Body of pancreas (tissue), 4 donors: ENCODE measurements at regions not wholly inside any gene's neighbourhood (a gene's known extent, or its start where the extent isn't known, plus 50 kb on each side); places are given as distances from the start of the nearest gene placed in this dataset.
"Not testable (repeated sequence)": the region's sequence is repeated elsewhere in the genome, so short reads cannot be mapped to it uniquely, and the experiment has no call there.

Experiments
- ATAC-seq: fragments of 150-250 bp; one replicate; pipeline ENCODE4 v1.9.1; 2016
- DNase-seq, 4 donors: peaks; one replicate each; pipeline ENCODE4 v3.0.0-alpha.2; 2019
- H3K27ac ChIP-seq, 4 donors: fragments of 200-600 bp; sonication (generic); 1 replicate in 3 of 4; 2 replicates in 1 of 4; pipeline versions ENCODE4 v1.5.1 to v1.6.1; 2016 to 2019; ENCODE audit warnings: mild to moderate bottlenecking in 1 of 4, mixed read lengths in 1 of 4, moderate library complexity in 1 of 4
- H3K27me3 ChIP-seq, 2 donors: fragments of 200-600 bp; sonication (generic); one replicate each; pipeline ENCODE4 v1.6.0; 2016; ENCODE audit warnings: mild to moderate bottlenecking in 1 of 2
- H3K36me3 ChIP-seq, 2 donors: fragments of 200-600 bp; sonication (generic); replicated peaks in 1 of 2; 2 replicates each; pipeline ENCODE4 v1.5.1; 2016; ENCODE audit warnings: low read depth in 2 of 2; ENCODE audit not compliant: insufficient read depth in 1 of 2
- H3K4me1 ChIP-seq: fragments of 200-600 bp; sonication (generic); one replicate; pipeline ENCODE4 v1.6.0; 2016
- H3K4me3 ChIP-seq, 2 donors: fragments of 200-600 bp; sonication (generic); 1 replicate in 1 of 2; 2 replicates in 1 of 2; pipeline ENCODE4 v1.5.1; 2016 to 2019
- H3K9me3 ChIP-seq, 3 donors: fragments of 200-600 bp; sonication (generic); 1 replicate in 2 of 3; 2 replicates in 1 of 3; pipeline ENCODE4 v1.5.1; 2016
- CTCF ChIP-seq, 7 experiments: fragments of 450-650 bp in 4 of 7; fragments of 200-600 bp in 3 of 7; sonication (generic) in 3 of 7; IDR thresholded peaks; one replicate each; pipeline ENCODE4 v1.5.1; 2016 to 2019; ENCODE audit warnings: antibody characterized with exemption in 7 of 7
- POLR2A ChIP-seq, 3 donors: fragments of 450-650 bp; IDR thresholded peaks; one replicate each; pipeline ENCODE4 v1.6.1; 2016; ENCODE audit warnings: antibody characterized with exemption in 3 of 3, mild to moderate bottlenecking in 2 of 3
- WGBS, 2 donors: methylation state at CpG; one replicate each; pipeline ENCODE4 v1.1.5; 2017; 5-methylcytosine and 5-hydroxymethylcytosine counted together
- intact Hi-C: fragments of 100-400 bp; cut with DNase I; formaldehyde crosslinking; loops from one replicate; pipeline ENCODE4 v1.15.1; 2023

DNA sequence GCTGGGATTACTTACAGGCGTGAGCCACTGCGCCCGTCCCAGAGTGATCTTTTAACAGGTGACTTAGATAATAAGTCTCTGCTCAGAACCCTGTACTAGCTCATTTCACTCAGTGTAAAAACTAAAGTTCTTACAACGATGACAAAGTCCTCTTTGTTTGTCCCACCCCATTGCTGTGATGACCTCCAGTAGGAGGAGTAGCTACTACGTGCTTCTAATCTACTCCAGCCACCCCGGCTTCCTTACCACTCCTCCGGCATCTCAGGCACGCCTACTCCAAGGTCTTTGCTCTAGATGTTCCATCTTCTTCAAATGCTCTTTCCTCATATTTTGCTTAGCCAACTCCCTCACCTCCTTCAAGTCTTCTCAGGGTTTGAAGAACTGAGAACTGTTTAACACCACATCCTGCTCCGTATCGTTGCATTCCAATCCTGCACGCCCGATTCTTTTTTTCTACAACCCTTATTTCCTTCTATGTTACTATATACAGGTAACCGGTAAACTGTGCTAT lies 108.4 kb upstream of the METTL14 start:
- WGBS, 2 donors: 83 to 86% methylated on average over 10 to 13 of the region's 13 CpGs

DNA sequence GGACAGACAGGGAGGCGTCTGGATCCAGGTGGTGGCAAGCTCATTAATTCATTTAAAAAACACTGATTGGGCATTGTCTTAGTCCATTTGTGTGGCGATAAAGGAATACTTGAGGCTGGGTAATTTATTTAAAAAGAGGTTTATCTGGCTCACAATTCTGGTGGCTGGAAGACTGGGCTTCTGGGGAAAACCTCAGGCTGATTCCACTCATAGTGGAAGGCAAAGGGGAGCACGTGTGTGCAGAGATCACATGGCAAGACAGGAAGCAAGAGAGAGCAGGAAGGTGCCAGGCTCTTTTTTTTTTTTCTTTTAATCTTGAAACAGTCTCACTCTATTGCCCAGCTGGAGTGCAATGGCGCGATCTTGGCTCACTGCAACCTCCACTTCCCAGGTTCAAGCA lies 100.2 kb upstream of the METTL14 start:
- Histone ChIP-seq H3K36me3 (no peaks in the 10 kb centered on the region), H3K4me1 (peaks cover 8% of the 10 kb centered on the region), H3K9me3 (no peaks in the 10 kb centered on the region), H3K4me3 (no peak overlapping the region), H3K27ac (no peak overlapping the region), H3K27me3 (no peaks in the 10 kb centered on the region)
- WGBS, 2 donors: 73% methylated on average over 5 of the region's 5 CpGs
- TF ChIP-seq CTCF (IDR thresholded peaks at IDR 0.05) (no peak), POLR2A (IDR thresholded peaks at IDR 0.05) (no peak)
- DNase-seq: no peak
- no peak for ATAC-seq
- intact Hi-C loops: no loop called here

More for the DNA sequence above, 108.4 kb upstream of the METTL14 start:
- intact Hi-C loops, H3K9me3 ChIP-seq, H3K27me3 ChIP-seq, ATAC-seq, H3K36me3 ChIP-seq, DNase-seq, H3K27ac ChIP-seq, H3K4me3 ChIP-seq, H3K4me1 ChIP-seq: not testable (repeated sequence)

DNA sequence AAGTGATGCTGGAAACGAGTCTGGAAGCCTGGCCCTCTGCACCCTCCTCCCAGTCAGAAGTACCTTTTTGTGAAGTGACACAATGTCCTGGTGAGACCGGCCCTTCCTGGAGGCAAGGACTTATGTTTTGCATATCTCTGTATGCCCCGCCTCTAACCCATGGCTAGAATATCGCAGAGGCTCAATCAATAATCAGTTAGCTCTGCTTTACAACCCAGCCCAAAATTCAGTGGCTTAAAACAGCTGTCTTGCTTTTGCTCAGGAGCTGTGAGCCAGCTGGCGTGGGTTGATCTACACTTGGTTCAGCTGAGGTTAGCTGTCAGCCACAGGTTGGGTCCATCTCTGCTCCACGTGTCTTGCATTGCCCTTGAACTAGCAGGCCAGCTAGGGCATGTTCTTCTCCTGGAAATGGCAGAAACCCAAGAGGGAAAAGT lies 98.8 kb upstream of the METTL14 start:
- no peak for TF ChIP-seq CTCF (IDR thresholded peaks at IDR 0.05)
- TF ChIP-seq POLR2A (IDR thresholded peaks at IDR 0.05): peak in 1 of 3 donors; percentile 17
- DNase-seq (peak; percentile 31 to 51 (median 42)), ATAC-seq (peak; percentile 83)
- H3K4me3 ChIP-seq: no peak overlapping the region
- peaks cover 17% of the 10 kb centered on the region for H3K4me1 ChIP-seq
- intact Hi-C loops: no loop called here
- WGBS, 2 donors: 18 to 27% methylated on average over 5 to 6 of the region's 6 CpGs
- no peaks in the 10 kb centered on the region for H3K9me3 ChIP-seq
- H3K36me3 ChIP-seq: no peaks in the 10 kb centered on the region
- H3K27ac ChIP-seq: peak overlapping the region in 2 of 4 donors; percentile 39 to 42
- H3K27me3 ChIP-seq: no peaks in the 10 kb centered on the region

DNA sequence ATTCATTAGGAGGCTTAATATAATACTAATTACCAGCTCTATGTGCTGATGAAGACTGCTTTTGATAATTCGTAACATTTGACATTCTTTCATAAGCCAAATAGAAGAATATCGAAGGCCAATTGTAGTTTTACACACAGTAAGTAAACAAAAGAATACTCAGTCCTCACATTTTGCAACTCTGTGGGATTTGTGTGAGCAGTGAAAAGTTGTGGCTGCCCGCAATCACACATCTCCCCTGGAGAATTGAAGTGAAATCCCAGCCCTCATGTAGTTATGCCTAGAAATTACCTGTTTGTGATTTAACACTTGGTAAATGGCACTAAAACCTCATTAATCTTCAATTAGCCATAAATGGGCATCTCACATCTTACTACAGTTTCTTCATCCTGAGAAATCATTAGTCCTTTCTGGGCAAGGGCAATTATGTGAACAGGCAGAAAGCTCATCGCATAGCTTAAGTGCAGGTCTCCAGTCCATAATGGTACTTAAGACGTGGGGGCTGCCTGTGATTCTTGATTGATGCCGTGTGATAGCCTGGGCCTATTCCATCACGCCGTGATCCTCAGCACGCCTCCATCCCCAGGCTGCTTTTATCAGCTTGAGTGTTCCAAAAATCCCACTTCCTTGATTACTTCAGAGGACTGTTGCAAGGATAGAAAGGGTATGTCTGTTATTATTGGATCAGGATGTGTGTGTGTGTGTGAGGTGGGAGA lies 97.9 kb upstream of the METTL14 start:
- no peak for DNase-seq
- no peaks in the 10 kb centered on the region for H3K9me3 ChIP-seq
- no peaks in the 10 kb centered on the region for H3K27me3 ChIP-seq
- no peak overlapping the region for H3K27ac ChIP-seq
- H3K36me3 ChIP-seq: no peaks in the 10 kb centered on the region
- intact Hi-C loops: no loop called here
- WGBS, 2 donors: 69% methylated on average over 9 of the region's 9 CpGs
- no peak for ATAC-seq
- TF ChIP-seq CTCF (IDR thresholded peaks at IDR 0.05): no peak
- TF ChIP-seq POLR2A (IDR thresholded peaks at IDR 0.05): no peak
- no peak overlapping the region for H3K4me3 ChIP-seq
- H3K4me1 ChIP-seq: peaks cover 17% of the 10 kb centered on the region

- no peak overlapping the region for H3K27ac ChIP-seq
- intact Hi-C loops: no loop called here
- H3K4me3 ChIP-seq: no peak overlapping the region
- TF ChIP-seq CTCF (IDR thresholded peaks at IDR 0.05) (no peak), POLR2A (IDR thresholded peaks at IDR 0.05) (no peak)
- ATAC-seq (no peak), DNase-seq (no peak)
- H3K4me1 ChIP-seq: peaks cover 17% of the 10 kb centered on the region
- no peaks in the 10 kb centered on the region for H3K9me3 ChIP-seq
- no peaks in the 10 kb centered on the region for H3K27me3 ChIP-seq
- H3K36me3 ChIP-seq: no peaks in the 10 kb centered on the region
- 69 to 77% methylated on average over 4 of the region's 4 CpGs for WGBS, 2 donors
These were observed 97.2 kb upstream of the METTL14 start for GRCh38 chr4:118587946-118588345.
